ENCODE measurements at regions not wholly inside any gene's neighbourhood (a gene's known extent, or its start where the extent isn't known, plus 50 kb on each side); places are given as distances from the start of the nearest gene placed in this dataset.

DNA sequence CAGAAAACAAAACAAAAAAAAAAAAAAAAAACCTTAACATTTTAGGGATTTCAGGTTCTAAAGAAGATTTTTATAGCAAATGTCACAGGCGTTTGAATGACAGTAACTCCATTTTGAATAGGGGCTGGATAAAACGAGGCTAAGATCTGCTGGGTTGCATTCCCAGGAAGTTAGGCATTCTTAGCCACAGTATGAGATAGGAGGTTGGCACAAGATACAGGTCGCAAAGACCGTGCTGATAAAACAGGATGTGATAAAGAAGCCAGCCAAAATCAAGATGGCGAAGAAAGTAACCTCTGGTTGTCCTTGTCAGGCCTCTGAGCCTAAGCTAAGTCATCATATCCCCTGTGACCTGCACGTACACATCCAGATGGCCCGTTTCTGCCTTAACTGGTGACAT lies 425.6 kb upstream of the PTPRD start:
- H3K27ac ChIP-seq = no peak overlapping the region
- 56 to 75% (median 66%) methylated on average over 6 to 7 of the region's 7 CpGs for WGBS, 4 donors
- H3K9me3 ChIP-seq (replicated peaks in 1 of 3) = no peaks in the 10 kb centered on the region
- no peak for DNase-seq
- TF ChIP-seq POLR2A (IDR thresholded peaks at IDR 0.05) = no peak
- TF ChIP-seq, protein P1, sequence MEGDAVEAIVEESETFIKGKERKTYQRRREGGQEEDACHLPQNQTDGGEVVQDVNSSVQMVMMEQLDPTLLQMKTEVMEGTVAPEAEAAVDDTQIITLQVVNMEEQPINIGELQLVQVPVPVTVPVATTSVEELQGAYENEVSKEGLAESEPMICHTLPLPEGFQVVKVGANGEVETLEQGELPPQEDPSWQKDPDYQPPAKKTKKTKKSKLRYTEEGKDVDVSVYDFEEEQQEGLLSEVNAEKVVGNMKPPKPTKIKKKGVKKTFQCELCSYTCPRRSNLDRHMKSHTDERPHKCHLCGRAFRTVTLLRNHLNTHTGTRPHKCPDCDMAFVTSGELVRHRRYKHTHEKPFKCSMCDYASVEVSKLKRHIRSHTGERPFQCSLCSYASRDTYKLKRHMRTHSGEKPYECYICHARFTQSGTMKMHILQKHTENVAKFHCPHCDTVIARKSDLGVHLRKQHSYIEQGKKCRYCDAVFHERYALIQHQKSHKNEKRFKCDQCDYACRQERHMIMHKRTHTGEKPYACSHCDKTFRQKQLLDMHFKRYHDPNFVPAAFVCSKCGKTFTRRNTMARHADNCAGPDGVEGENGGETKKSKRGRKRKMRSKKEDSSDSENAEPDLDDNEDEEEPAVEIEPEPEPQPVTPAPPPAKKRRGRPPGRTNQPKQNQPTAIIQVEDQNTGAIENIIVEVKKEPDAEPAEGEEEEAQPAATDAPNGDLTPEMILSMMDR (IDR thresholded peaks at IDR 0.05) = no peak
- H3K4me1 ChIP-seq (replicated peaks in 1 of 2) = no peaks in the 10 kb centered on the region
- intact Hi-C loops (cut with DNase I) = no loop called here
- H3K4me3 ChIP-seq = no peak overlapping the region
- H3K36me3 ChIP-seq (replicated peaks in 1 of 2) = no peaks in the 10 kb centered on the region
- no peaks in the 10 kb centered on the region for H3K27me3 ChIP-seq

- no peak overlapping the region for H3K27ac ChIP-seq
- no peaks in the 10 kb centered on the region for H3K36me3 ChIP-seq (replicated peaks in 1 of 2)
- H3K4me1 ChIP-seq (replicated peaks in 1 of 2) = no peaks in the 10 kb centered on the region
- TF ChIP-seq POLR2A (IDR thresholded peaks at IDR 0.05) = no peak
- TF ChIP-seq, protein P1 (IDR thresholded peaks at IDR 0.05) = no peak
- no peak for DNase-seq
- no peaks in the 10 kb centered on the region for H3K9me3 ChIP-seq (replicated peaks in 1 of 3)
- H3K4me3 ChIP-seq = no peak overlapping the region
- WGBS, 4 donors = 73 to 82% (median 79%) methylated on average over 5 of the region's 5 CpGs
- H3K27me3 ChIP-seq = no peaks in the 10 kb centered on the region
- intact Hi-C loops (cut with DNase I) = no loop called here
Measured at GRCh38 chr9:11039006-11039405, 426.2 kb upstream of the PTPRD start.

- Histone ChIP-seq H3K36me3 (replicated peaks in 1 of 2) (no peaks in the 10 kb centered on the region), H3K9me3 (replicated peaks in 1 of 3) (peaks cover 0 to 5% (median 0%) of the 10 kb centered on the region in 3 donors), H3K4me3 (no peak overlapping the region), H3K27ac (no peak overlapping the region), H3K27me3 (no peaks in the 10 kb centered on the region), H3K4me1 (replicated peaks in 1 of 2) (no peaks in the 10 kb centered on the region)
- no peak for DNase-seq
- WGBS, 4 donors = 57 to 71% (median 64%) methylated on average over 2 of the region's 2 CpGs
- TF ChIP-seq POLR2A (IDR thresholded peaks at IDR 0.05) = no peak
- TF ChIP-seq, protein P1 (IDR thresholded peaks at IDR 0.05) = no peak
- intact Hi-C loops (cut with DNase I) = no loop called here
Measured at GRCh38 chr9:11045589-11045988, 432.8 kb upstream of the PTPRD start.

DNA sequence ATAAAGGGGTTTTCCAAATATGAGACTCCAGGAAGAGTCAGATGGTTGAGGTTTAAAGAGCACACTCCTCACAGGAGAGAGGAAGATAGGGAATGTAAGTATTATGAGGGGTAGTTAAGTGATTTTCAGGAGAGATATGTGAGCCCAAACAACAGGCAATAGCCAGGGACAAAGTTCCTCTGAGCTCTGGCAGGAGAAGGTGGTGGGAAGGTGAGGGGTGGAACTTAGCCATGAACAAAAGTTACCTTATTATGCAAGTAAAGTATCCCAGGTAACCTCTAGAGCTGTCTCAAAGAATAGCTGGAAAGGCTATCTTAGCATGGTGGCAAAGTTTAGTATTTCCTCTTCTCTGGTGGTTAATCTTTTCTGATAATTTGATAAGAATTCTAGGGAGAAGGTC lies 450.5 kb upstream of the PTPRD start:
- Histone ChIP-seq H3K27ac (no peak overlapping the region), H3K27me3 (no peaks in the 10 kb centered on the region), H3K36me3 (replicated peaks in 1 of 2) (no peaks in the 10 kb centered on the region), H3K4me3 (no peak overlapping the region), H3K9me3 (replicated peaks in 1 of 3) (no peaks in the 10 kb centered on the region), H3K4me1 (replicated peaks in 1 of 2) (no peaks in the 10 kb centered on the region)
- DNase-seq = no peak
- intact Hi-C loops (cut with DNase I) = no loop called here
- no peak for TF ChIP-seq POLR2A (IDR thresholded peaks at IDR 0.05)
- TF ChIP-seq, protein P1 (IDR thresholded peaks at IDR 0.05) = no peak
